Stimulated activated CD8-positive, alpha-beta memory T cell treated with anti-CD3 and anti-CD28 coated beads, Interleukin-12 subunit alpha, Interleukin-12 subunit beta, amount 100 ng/mL, for 1 hour (primary cell): ENCODE measurements at regions not wholly inside any gene's neighbourhood (a gene's known extent, or its start where the extent isn't known, plus 50 kb on each side); places are given as distances from the start of the nearest gene placed in this dataset.
"Not testable (repeated sequence)": the region's sequence is repeated elsewhere in the genome, so short reads cannot be mapped to it uniquely, and the experiment has no call there.

Experiments
- DNase-seq: peaks from one replicate; pipeline ENCODE4 v3.0.0-alpha.2; 2020; ENCODE audit warnings: low read depth

DNA sequence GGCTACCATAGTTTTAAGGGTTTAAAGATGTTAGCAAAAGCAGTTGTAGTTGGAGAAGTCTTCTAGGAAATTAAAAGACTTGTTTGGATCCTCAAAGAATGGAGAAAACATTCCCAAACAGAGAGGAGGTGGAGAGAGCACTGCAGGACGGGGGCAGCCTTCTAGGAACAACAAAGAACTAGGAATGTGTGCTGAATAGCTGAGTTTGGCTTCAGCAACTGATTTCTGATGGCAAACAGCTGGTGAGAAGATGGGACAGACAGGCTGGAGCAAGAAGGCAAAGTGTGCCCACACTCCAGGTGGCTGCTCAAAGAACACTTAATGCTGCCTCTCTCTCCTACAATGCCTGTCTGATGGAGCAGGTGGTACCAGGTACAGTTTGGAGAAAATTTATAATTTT is 1331.1 kb downstream of the ADGRL3 start:
- DNase-seq = no peak

DNA sequence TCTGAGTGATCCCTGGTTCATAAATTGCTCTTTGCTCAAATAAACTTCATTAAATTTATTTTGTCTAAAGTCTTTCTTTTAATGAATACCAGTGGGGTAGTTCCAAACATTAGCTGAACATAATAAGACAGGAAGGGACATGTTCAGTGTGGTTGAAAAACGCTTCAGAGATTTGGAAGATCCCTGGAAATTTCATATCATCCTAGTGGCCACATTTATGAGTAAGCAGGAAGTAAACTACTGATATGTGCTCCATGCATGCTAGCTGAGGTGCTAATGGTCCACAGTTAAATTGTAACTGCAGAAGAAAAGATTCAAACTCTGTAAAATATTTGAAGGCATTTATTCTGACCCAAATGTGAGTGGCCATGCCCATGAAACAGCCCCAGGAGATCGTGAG is 1328.7 kb downstream of the ADGRL3 start:
- no peak for DNase-seq

DNA sequence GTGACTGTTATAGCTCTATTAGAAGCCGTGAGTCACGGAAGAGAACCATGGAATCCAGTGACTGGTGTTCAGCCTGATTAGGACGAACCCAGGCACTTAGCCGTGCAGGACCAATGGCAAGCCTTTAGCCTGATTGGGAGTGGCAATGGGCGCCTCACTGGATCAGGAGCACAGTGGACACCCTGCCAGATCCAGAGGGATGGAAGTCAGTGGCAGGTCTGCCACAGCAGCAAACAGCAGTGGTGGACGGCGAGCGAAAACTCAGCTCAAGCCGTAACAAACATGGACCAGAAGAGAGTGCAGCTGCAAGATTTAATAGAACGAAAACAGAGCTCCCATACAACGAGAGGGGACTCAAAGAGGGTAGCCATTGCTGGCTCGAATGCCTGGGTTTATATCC is 1326.5 kb downstream of the ADGRL3 start:
- DNase-seq = no peak

DNA sequence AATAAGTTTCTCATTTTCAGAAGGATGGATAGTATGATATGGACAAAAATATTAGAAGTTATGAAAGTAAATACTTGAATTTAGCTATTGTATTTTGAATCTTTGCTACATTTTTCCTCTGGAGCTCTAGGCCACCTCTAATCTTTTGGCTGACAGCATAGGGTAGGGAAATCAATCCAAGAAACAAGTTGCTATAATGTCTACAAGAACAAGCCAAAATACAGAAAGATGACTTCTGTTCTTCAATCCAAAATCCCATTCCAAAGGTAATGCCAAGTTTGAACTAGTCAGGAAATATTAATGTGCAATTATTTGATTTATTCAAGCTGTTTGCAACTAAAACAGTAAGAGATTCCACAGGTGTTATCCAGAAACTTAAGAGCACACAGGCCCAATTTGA is 1323.1 kb downstream of the ADGRL3 start:
- no peak for DNase-seq

DNA sequence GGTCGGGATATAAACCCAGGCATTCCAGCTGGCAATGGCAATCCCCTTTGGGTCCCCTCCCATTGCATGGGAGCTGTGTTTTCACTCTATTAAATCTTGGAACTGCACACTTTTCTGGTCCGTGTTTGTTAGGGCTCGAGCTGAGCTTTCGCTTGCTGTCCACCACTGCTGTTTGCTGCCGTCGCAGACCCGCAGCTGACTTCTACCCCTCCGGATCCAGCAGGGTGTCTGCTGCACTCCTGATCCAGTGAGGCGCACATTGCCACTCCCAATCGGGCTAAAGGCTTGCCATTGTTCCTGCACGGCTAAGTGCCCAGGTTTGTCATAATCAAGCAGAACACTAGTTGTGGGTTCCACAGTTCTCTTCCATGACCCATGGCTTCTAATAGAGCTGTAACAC is 1322.1 kb downstream of the ADGRL3 start:
- no peak for DNase-seq

DNA sequence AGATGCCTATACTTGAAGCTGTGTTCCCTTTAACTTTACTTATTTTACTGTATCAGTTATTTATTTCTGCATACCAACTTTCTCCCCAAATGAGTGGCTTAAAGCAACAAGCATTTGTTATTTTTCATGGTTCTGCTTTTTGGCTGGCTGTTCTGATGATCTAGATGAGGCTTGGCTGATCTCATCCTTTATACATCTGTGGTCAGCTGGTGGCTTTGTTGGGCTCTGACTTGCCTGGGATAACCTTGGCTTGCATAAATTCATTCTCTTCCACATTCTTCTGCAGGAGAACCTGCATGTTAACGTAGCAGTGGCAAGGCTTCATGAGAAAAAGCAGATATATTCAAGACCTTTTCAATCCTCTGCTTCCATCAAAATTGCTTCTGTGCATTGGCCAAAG is 1317.6 kb downstream of the ADGRL3 start:
- no peak for DNase-seq

DNA sequence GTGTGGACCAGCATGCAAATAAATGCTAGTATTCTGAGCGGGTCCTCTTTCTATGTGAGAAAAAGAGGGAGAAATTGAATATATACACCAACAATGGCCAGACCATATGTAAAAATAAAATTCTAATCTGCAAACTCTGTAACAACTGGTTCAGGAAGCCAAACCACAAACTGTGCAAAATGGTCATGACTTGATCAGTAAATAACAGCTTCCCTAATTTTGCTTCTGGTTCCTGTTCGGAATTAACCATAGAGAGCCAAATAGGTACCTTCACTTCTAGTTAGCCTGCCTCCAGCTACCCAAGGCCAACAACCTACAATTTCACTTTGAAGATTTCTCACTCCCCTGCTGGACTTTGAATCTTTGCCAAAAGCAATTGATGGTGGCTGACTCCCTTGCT is 1313.2 kb downstream of the ADGRL3 start:
- DNase-seq = no peak

DNA sequence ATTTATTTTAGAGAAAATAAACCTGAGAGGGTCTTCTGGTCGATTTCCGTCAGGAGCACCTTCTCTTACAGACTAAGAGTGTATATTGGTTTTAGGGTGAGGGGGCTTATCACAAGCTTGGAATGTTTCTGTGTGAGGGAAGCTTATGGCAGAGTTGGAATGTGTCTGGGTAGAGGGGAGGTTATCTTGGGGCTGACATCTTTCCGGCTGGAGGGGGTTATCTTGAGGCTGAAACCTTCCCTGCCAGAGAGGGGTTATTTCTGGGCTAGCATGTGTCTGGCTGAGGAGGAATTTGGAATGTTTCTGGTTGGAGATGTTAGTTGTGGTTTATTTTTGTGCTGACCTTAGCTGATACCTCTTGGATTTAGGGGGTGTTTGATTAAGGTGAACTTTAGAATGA is 1312.1 kb downstream of the ADGRL3 start:
- no peak for DNase-seq

DNA sequence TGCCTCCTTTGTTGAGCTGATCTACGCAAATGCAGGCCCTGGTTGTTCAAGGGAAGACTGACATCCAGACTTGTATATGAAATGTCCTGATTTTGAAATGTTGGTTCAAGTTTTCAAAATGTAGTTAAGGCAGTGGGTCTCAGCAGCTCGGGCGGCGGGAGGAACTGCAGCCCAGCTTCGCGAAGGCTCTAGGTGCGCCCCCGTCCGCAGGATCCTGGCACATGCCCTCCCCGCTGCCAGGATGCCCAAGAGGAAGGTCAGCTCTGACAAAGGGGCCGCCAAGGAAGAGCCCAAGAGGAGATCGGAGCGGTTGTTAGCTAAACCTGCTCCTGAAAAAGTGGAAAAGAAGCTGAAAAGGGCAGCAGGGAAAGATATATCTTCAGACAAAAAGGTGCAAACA is 1310.1 kb downstream of the ADGRL3 start:
- DNase-seq = no peak

DNA sequence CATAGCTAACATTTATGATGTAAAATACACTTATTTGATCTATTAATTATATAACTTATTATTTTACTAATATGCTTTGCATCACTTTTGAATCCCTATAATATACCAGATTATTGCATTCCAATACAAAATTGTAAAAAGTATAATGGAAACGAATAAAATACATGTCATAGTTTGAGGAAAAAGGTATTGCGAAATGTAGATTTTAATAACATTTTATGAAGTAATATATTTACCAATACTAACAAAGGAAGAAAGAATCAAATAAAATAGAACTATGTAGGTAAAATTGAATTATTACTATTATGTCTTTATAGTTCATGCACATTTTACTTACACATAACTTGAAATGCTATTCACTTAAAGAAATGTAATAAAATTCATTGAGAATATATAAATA is 1300.2 kb downstream of the ADGRL3 start:
- DNase-seq = no peak

DNA sequence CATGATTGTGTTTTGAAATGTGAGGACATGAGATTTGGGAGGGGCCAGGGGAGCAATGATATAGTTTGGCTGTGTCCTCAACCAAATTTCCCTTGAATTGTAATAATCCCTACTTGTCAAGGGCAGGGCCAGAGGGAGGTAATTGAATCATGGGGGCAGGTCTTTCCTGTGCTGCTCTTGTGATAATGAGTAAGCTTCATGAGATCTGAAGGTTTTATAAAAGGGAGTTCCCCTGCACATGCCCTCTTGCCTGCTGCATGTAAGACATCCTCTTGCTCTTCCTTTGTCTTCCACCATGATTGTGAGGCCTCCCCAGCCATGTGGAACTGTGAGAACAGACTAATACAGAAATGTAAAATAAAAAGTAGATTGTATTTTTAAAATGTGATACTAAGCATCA is 1294.9 kb downstream of the ADGRL3 start:
- no peak for DNase-seq

DNA sequence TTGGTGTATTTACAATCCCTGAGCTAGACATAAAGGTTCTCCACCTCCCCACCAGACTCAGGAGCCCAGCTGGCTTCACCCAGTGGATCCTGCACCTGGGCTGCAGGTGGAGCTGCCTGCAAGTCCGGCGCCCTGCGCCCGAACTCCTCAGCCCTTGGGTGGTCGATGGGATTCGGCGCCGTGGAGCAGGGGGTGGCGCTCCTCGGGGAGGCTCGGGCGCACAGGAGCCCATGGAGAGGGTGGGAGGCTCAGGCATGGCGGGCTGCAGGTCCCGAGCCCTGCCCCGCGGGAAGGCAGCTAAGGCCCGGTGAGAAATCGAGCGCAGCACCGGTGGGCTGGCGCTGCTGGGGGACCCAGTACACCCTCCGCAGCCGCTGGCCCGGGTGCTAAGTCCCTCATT is 1291.6 kb downstream of the ADGRL3 start:
- DNase-seq = not testable (repeated sequence)

DNA sequence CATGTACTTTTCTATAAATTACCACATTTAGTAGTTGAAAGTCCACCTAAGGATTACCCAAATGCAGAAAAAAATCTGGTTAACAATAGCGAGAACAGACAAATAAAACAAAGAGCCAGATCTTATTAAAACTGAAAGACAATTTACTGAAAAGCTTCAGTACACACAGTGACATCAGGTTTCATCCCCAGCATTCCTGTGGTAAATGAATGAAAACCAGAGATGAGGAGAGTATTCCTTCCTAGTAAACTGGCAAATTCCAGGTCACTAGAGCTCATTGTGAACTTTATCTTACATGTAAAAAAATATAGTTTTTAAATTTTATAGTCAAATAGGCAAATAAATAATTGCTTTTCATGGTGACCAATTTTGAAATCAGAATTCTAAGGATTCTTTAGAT is 1290.5 kb downstream of the ADGRL3 start:
- DNase-seq = no peak

DNA sequence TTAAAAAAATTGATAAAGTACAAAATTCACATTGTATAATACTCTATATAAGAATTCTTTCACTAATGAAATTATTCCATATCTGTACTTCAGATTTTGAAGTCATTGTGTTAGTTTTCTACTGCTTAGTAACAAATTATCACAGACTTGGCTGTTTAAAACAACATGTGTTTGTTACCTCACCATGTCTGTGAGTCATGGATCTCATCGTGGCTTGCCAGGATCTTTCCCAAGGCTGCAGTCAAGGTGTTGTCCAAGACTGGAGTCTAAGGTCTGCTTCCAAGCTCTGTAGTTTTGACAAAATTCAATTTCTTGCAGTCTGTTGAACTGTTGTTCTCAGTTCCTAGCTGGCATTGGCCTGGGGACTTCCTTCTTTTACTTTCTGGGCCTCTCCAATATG is 1286.9 kb downstream of the ADGRL3 start:
- DNase-seq = no peak

DNA sequence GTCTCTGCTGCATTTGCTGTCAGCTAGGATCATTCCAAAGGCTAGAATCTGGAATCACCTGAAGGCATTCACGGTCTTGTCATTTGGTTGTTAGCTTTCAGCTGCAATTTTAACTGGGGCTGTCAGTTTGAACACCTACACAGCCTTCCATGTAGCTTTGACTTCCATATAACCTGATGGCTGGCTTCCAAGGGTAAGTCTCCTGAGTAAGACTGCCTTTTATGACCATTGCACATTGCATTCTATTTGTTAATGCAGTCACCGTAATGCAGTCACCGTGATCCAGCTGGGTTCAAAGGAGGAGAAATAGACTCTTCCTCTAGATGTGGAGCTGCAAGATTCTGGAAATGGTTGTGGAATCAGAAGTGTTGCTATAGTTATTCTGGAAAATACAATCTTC is 1284.2 kb downstream of the ADGRL3 start:
- no peak for DNase-seq

DNA sequence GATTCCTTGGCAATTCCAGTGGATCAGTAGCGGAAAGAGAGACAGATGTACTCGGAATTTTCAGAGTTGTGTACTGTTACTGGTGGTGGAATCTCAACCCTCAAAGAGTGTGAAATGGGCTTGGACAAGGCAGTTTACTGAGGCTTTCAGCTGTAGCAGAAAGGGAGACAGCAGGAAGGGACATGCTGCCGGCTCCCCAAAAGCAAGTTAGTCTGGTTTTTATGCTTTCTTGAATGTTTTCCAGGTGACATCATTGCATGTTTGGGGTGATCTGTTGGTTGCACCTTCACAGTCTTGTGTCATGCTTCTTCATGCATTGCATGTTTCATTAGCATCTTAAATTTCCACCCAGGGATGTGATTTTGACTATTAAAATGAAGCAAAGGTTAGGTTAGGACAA is 1282.2 kb downstream of the ADGRL3 start:
- no peak for DNase-seq

DNA sequence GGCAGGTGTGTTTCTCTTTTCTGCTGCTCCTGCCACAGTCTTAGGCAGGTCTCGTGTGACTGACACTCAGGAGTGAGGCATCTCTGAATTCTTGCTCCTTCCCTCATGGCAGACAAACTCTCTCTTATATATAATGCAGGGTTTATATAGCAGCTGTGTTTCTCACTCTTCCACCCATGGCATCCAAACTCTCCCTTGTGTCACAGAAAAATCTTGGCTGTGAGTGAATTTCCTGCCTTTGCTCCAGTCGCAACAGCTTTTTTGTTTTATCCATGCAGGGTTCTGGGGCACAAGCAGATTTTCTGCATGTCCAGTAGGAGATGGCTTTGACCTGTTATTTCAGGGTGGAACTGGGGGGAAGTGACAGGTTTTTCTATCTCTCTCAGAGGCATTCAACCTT is 1275.5 kb downstream of the ADGRL3 start:
- DNase-seq = no peak

DNA sequence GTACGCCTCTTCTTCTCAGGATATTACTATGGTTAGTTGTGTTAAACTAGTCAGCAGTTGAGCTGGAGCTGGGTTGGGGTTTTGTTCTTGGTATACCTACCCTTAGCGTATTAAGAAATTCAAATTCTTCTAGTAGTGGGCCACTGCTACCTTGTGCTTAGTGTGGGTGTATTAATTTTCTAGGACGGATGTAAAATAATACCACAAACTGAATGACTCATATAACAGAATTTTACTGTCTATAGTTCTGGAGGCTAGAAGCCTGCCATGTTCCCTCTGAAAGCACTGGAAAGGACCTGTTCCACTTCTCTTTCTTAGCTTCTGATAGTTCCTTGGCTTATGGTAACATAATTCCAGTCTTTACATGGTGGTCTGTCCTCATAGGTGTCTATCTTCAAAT is 1274.7 kb downstream of the ADGRL3 start:
- DNase-seq = no peak

DNA sequence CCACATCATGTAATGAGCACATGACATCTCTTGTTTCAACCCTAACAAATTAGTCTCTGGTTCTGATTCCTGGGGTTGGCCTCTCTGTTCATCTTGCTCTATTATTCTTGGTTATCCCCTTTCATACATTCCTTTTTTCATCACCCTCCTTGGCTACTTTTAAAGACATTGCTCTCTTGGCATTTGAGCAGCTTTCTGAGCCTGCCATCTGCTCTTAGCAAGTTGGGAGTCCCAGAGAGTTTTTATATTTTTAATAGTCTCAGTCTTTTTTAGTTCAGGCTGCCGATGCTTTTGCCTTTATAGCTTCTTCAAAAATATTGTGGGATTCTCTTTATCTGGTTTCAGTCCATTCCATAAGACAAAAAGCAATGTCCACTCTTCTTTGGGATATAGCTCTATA is 1270.9 kb downstream of the ADGRL3 start:
- DNase-seq = no peak

DNA sequence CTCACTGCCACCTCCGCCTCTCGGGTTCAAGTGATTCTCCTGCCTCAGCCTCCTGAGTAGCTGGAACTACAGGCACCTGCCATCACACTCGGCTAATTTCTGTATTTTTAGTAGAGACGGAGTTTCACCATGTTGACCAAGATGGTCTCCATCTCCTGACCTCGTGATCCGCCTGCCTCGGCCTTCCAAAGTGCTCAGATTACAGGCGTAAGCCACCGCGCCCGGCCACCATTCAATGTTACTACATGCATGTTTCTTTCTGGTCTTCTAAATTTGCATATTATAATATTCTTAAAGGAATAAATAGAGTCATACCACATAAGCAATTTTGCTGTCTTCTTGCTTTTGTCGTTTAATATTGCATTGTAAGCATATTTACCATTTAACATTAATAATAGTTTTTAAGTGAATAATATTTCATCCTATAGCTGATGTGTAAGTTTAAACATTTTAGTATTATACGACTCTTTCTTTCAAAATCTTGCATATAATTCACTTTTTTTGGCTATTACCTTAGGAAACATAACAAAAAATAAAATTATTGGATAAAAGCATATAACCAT is 1270.4 kb downstream of the ADGRL3 start:
- no peak for DNase-seq

DNA sequence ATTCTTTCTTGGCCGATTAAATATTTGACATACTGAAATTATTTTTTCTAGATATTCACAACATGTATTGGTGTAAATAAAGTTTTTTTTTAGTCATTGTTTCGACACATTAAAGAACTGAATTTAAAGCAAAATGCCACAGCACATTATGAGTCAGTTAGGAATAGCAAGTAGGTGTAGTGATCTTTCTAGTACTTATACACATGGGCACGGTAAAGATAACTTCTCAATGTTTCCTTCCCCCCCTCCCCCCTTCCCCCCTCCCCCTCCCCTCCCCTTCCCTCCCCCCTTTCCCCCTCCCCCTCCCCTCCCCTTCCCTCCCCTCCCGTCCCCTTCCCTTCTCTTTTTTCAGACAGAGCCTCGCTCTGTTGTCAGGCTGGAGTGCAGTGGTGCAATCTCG is 1269.9 kb downstream of the ADGRL3 start:
- DNase-seq = no peak

DNA sequence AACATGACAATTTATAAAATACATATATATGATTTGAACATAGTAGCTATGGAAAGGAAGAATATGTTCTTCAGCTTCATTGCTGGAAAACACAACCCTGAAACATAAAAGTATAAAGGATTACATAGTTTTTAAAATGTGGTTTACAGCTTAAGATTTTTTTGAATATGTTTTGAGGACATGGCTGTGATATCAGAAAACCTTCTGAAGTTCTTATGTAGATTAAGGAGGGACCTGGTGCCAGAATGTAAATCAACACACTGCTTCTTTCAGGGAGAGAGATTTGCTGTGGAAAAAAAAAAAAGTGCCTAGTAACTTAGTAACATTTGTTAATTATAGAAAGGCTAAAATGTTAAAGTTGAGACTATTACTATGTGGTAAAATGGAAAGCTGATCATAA is 1261.8 kb downstream of the ADGRL3 start:
- no peak for DNase-seq

DNA sequence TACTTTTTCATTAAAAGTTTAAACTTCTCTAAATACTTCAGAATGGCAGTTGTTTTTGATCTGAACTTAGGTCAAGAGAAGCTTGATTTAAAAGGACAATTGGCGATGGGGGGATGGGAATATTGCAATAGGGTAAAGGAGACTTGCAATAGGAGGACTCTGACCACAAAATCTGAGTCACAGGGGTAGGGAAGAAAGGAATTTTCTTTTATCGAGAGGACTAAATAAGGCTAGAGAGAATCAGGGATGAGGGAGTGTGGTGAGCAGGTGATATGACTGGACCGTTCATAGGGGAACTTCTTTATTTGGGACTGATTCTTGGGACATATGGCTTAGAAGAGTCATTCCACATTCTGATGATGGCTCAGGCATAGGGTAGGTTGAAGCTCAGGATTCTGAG is 1260.2 kb downstream of the ADGRL3 start:
- no peak for DNase-seq

DNA sequence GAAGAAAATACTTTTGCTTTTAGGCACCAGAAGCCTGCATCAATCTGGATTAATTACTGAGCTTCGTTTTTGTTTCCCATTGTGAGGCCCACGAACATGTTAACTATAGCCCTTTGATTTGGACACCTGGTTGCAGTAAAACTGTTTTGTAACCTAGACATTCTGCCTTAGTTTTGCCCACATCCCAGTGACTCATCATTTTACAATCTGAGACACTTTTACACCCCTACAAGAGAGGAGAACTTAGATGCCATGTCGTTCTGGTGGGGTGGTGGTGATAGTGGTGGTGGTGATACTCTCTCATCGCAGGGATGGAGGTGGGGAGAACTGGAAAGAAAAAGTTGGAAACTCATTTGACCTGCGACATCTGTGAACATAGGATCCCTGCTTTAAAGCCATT is 1257.2 kb downstream of the ADGRL3 start:
- no peak for DNase-seq

DNA sequence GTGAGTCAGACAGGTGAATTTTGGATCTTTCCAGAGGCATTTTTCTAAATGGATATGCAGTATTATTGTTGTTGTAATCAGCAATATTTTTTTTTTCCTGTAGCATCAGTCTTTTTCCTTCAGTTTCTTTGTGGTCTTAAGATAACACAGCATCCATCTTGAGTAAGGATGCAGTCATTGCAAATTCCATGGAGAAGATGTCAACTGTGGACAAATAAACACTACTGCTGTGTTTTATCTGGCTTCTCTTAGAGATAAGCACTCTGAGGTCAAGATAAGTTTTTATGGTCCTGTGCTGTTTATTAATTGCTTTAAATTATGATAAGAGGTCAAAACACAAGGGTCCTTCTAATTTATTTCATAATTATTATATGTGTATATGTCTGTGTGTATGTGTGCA is 1255.7 kb downstream of the ADGRL3 start:
- no peak for DNase-seq
